Activated B cell treated with CpG ODN at 0.5 μM for 24 hours (primary cell): ENCODE measurements at regions not wholly inside any gene's neighbourhood (a gene's known extent, or its start where the extent isn't known, plus 50 kb on each side); places are given as distances from the start of the nearest gene placed in this dataset.

ENCODE experiments used
- ATAC-seq: fragments of 200-7000 bp; cut with Tn5 transposase; one replicate; pipeline ENCODE4 v1.10.0; 2021; ENCODE audit warnings: low read depth, mild to moderate bottlenecking, moderate library complexity
- CTCF ChIA-PET: fragments of 350-600 bp; sonication (Branson Sonifier 250); formaldehyde crosslinking; loops from one replicate; lab custom pipeline; 2021; ENCODE audit warnings: antibody characterized with exemption; lab: Charles Lee
- POLR2A ChIA-PET: fragments of 350-600 bp; sonication (Branson Sonifier 250); formaldehyde crosslinking; loops from one replicate; lab custom pipeline; 2021; ENCODE audit warnings: antibody characterized with exemption; lab: Charles Lee
- DNase-seq: peaks from one replicate; pipeline ENCODE4 v3.0.0; 2022
- H3K27ac Mint-ChIP-seq: one replicate; pipeline ENCODE4 v1.8.0; 2020; ENCODE audit warnings: mixed read lengths
- H3K27me3 Mint-ChIP-seq: one replicate; pipeline ENCODE4 v1.8.0; 2021; ENCODE audit warnings: mixed read lengths
- H3K36me3 Mint-ChIP-seq: one replicate; pipeline ENCODE4 v1.8.0; 2021; ENCODE audit warnings: low read depth, mixed read lengths
- H3K4me1 Mint-ChIP-seq: one replicate; pipeline ENCODE4 v1.8.0; 2021; ENCODE audit warnings: mixed read lengths
- H3K4me3 Mint-ChIP-seq: one replicate; pipeline ENCODE4 v1.8.0; 2020; ENCODE audit warnings: mild to moderate bottlenecking, mixed read lengths
- H3K9me3 Mint-ChIP-seq: one replicate; pipeline ENCODE4 v1.8.0; 2020; ENCODE audit warnings: mixed read lengths
- CTCF ChIP-seq: fragments of 200-600 bp; IDR thresholded peaks from one replicate; pipeline ENCODE4 v1.8.0; 2022; ENCODE audit warnings: antibody characterized with exemption, mild to moderate bottlenecking
- intact Hi-C: fragments of 100-400 bp; cut with micrococcal nuclease; formaldehyde crosslinking; loops from one replicate; pipeline ENCODE4 v1.15.1; 2024

- ChIA-PET CTCF (interaction anchor here (0.9 kb wide), 1 partner anchor 20 kb away, joined by 4 read pairs; no protein-coding TSS in a partner anchor), POLR2A (no interaction called here)
Measured at GRCh38 chr10:28199941-28200340, 102.9 kb downstream of the MPP7 start.

GRCh38 chr10:28190196-28190595 is 112.7 kb downstream of the MPP7 start:
- H3K27ac Mint-ChIP-seq = no peak overlapping the region
- H3K36me3 Mint-ChIP-seq = no peaks in the 10 kb centered on the region
- DNase-seq (no peak), ATAC-seq (no peak)
- intact Hi-C loops = no loop called here
- no peaks in the 10 kb centered on the region for H3K9me3 Mint-ChIP-seq
- H3K4me1 Mint-ChIP-seq = no peaks in the 10 kb centered on the region
- ChIA-PET POLR2A (no interaction called here), CTCF (no interaction called here)
- TF ChIP-seq CTCF = no peak
- peaks cover 4% of the 10 kb centered on the region for H3K27me3 Mint-ChIP-seq
- H3K4me3 Mint-ChIP-seq = no peak overlapping the region

More at GRCh38 chr10:28199941-28200340, 102.9 kb downstream of the MPP7 start:
- no peaks in the 10 kb centered on the region for H3K4me1 Mint-ChIP-seq
- no peaks in the 10 kb centered on the region for H3K27me3 Mint-ChIP-seq
- TF ChIP-seq CTCF = no peak
- DNase-seq = no peak
- H3K4me3 Mint-ChIP-seq = no peak overlapping the region
- H3K36me3 Mint-ChIP-seq = no peaks in the 10 kb centered on the region
- intact Hi-C loops = no loop called here
- no peak overlapping the region for H3K27ac Mint-ChIP-seq
- no peak for ATAC-seq
- H3K9me3 Mint-ChIP-seq = no peaks in the 10 kb centered on the region

- CTCF ChIA-PET = no interaction called here
- no peak for DNase-seq
- Mint-ChIP-seq H3K27me3 (peaks cover 4% of the 10 kb centered on the region), H3K9me3 (no peaks in the 10 kb centered on the region), H3K4me3 (no peak overlapping the region), H3K27ac (no peak overlapping the region), H3K36me3 (no peaks in the 10 kb centered on the region), H3K4me1 (no peaks in the 10 kb centered on the region)
- ATAC-seq = no peak
- POLR2A ChIA-PET = no interaction called here
- TF ChIP-seq CTCF = no peak
- intact Hi-C loops = no loop called here
Measured at GRCh38 chr10:28188526-28188925, 114.3 kb downstream of the MPP7 start.

- DNase-seq (no peak), ATAC-seq (no peak)
- H3K36me3 Mint-ChIP-seq = no peaks in the 10 kb centered on the region
- no peak overlapping the region for H3K27ac Mint-ChIP-seq
- no peaks in the 10 kb centered on the region for H3K4me1 Mint-ChIP-seq
- intact Hi-C loops = no loop called here
- no peak overlapping the region for H3K4me3 Mint-ChIP-seq
- H3K9me3 Mint-ChIP-seq = no peaks in the 10 kb centered on the region
- ChIA-PET POLR2A (no interaction called here), CTCF (no interaction called here)
- peaks cover 4% of the 10 kb centered on the region for H3K27me3 Mint-ChIP-seq
- TF ChIP-seq CTCF = no peak
Measured at GRCh38 chr10:28186887-28187578, 115.8 kb downstream of the MPP7 start.

- Mint-ChIP-seq H3K27me3 (peaks cover 4% of the 10 kb centered on the region), H3K27ac (no peak overlapping the region), H3K4me1 (no peaks in the 10 kb centered on the region), H3K36me3 (no peaks in the 10 kb centered on the region), H3K4me3 (no peak overlapping the region), H3K9me3 (no peaks in the 10 kb centered on the region)
- DNase-seq (no peak), ATAC-seq (no peak)
- ChIA-PET POLR2A (no interaction called here), CTCF (no interaction called here)
- TF ChIP-seq CTCF = no peak
- intact Hi-C loops = no loop called here
Measured at GRCh38 chr10:28186461-28186860, 116.4 kb downstream of the MPP7 start.
